Heart left ventricle (tissue), 13 donors: ENCODE measurements at regions not wholly inside any gene's neighbourhood (a gene's known extent, or its start where the extent isn't known, plus 50 kb on each side); places are given as distances from the start of the nearest gene placed in this dataset.

Experiments
- CTCF ChIP-seq, 12 donors: fragments of 200-600 bp; sonication (generic) in 4 of 12; IDR thresholded peaks; one replicate each; pipeline versions ENCODE4 v1.5.0 to v1.8.0; 2018 to 2022; ENCODE audit warnings: antibody characterized with exemption in 12 of 12, mild to moderate bottlenecking in 5 of 12
- POLR2A ChIP-seq, 2 donors: fragments of 450-650 bp; IDR thresholded peaks; one replicate each; pipeline ENCODE4 v1.6.1; 2017; ENCODE audit warnings: antibody characterized with exemption in 2 of 2, mild to moderate bottlenecking in 2 of 2, moderate library complexity in 2 of 2
- donor health status: ischemic (EF 13 %, LVEDD 7.1; RV severe dilation, severe dysfunction).
- donor health status: DM: no; HTN: yes; CAD: no.
- donor health status: DM: no; HTN: no; CAD: no.
- donor health status: ischemic (EF 25% LVEDD 6.9; RV normal size, moderate dysfunction).
- donor health status: ischemic (EF 25% LVEDD 5.7; RV mildly dilated, moderate dysfunction).
- donor health status: ischemic (EF 35%, LVEDD 5.7; RV mildly dilated, moderate dysfunction).
- donor health status: nonischemic (EF 11% LVEDD 7.7; RV severe dilation, severe dysfunction).
- donor health status: DM: yes; HTN: yes; CAD: no.
- donor health status: PGD.
- donor health status: ischemic (EF 29% LVEDD 5.4; RV normal size, mild dysfunction).
- donor health status: nonischemic (EF 23%, LVEDD 6.1; RV moderate dilation, normal function).

- TF ChIP-seq POLR2A (IDR thresholded peaks at IDR 0.05), result no peak
- no peak for TF ChIP-seq CTCF (IDR thresholded peaks at IDR 0.05)
Measured at GRCh38 chr5:18798058-18798457, 1163.8 kb downstream of the TAF11L14 start.
